GM19395 (cell line): ENCODE measurements at regions not wholly inside any gene's neighbourhood (a gene's known extent, or its start where the extent isn't known, plus 50 kb on each side); places are given as distances from the start of the nearest gene placed in this dataset.
A peak's percentile ranks its signal among the peaks of the same experiment; 100 is the strongest.
"Not testable (repeated sequence)": the region's sequence is repeated elsewhere in the genome, so short reads cannot be mapped to it uniquely, and the experiment has no call there.

Experiments
- ATAC-seq: cut with Tn5 transposase; IDR thresholded peaks from one replicate; pipeline ENCODE4 v1.9.1; 2021; ENCODE audit warnings: mild to moderate bottlenecking, moderate library complexity; ENCODE audit not compliant: unreplicated experiment

DNA sequence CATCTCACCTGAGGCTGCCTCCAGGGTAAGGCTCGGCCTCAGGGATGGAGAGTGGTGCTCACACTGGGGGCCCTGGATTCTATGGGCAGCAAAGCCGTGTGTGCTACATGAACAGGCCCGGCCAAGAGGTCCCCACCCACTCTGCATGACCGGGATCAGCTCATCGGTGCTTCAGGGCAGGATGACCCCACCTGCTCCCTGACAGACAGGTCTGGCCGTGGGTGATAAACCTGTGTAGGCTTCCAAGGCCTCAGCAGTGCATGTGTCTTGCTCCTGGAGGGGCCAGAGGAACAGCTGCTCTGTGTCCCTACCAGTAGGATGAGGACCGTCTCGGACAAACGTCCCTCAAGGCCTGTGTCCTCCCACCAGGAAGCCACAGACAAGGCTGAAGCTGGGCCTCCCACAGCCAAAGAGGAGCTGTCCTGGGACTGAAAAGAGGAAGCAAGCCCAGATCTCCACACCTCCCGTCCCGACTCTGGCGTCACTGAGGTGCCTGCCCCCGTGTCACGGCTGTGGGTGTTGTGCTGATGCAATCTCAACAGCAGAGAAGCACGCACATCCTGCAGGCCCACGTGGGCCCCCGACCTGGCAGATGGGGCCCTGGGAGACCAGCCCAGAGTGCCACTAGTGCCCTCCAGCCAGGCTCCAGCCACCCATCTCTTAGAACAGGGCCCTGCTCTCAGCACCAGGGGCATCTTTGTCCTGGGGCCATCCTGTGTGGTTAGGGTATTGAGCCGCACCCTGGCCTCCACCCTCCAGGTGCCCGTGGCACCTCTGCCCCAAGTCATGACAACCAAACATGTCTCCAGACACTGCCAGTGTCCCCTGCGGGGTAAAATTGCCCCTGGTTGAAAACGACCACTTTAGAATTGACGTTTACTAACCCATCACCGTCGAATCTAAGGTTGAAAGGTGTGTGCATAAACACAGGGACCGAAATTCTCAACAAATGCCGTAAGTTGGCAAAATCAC lies 5455.9 kb upstream of the TPTE start:
- ATAC-seq, result peak; percentile 86

DNA sequence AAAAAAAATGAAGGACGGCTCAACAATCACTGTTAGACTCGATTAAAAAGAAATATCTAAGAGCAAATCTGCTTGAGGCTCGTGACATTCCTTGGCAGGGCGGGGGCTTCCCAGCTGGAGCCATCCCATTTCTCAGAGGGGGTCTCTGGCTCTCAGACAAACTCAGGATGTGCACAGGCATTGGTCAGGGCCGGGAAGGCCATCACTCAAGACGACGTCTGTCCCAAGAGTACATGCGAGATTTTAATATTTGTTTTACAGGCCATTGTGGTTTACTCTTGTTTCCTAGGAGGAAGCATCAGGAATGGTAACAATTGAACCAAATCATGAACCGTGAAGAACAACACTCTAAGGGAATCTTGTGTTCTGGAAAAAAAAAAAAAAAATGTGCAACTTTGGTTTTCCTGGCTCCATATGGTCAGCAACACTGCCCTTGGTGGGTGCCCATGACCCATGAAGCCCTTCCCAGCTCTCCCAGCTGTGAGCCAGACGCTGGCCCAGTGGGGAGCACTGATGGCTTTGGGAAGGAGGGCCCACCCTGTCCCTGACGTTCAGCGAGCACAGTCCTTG lies 5454.6 kb upstream of the TPTE start:
- not testable (repeated sequence) for ATAC-seq

DNA sequence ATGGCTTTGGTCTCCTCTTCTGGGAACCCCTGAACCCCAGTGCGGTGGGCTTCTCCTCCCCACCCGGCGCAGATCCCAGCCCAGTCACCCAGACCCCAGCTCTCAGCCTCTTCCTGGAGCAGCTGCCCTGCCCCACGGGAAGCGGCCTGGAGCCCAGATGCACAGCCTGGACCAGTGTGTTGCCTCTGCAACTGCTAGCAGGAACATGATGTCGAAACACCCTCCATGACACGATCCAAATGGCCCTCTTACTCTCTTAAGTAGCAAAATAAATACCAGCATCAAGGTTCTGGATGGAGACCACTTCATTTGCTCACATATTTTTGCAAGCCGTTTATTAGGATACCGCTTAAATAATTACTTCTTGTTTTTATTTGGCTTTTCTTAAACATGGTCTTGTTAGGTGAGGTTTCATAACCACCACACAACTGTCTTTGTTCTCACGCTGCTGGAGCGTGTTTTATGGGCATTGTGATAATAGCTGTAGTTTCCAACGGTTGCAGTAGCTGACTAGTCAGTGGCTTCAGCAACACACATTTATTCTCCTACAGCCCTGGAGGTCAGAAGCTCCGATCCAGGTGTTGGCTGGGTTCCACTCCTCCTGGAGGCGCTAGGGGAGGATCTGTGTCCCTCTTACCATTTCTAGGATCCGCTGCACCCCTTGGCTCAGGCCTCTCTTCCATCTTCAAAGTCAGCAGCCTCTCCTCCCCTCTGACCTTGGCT lies 5453.9 kb upstream of the TPTE start:
- ATAC-seq, result not testable (repeated sequence)

DNA sequence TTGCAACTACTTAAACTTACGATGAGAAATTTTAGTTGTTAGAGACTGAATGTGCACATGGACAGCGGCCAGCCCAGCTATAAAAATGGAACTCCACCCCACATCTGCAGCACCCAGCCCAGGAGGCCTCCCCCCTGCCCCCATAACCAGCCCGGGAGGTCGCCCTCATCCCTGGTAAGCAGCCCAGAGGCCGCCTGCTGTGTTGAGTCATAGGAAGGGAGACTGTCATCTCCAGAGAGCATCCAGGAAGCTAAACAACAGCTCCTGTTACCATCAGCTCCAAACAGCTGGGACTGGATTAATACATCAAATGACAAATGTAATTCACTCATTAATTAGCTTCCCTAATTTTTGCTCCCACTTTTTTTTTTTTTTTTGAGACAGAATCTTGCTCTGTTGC lies 5452.7 kb upstream of the TPTE start:
- not testable (repeated sequence) for ATAC-seq

DNA sequence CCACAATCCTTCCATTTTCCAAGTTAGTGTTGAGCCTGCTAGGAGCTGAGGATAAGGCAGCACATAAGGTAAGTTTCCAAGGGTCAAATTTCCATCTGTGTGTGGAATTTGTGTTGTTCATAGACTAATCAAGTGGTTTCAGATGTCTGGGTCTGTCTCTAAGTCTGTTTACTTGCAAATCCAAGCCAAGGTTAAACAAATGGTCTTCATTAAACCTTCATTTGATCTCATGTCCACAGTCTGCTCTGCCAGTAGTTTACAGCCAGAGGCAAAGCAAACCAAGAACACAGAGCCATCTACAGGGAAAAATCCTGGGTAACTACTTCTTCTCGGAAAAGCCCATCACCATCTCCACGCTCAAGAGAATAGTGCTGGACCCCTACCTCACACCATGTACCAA lies 5450.2 kb upstream of the TPTE start:
- not testable (repeated sequence) for ATAC-seq

DNA sequence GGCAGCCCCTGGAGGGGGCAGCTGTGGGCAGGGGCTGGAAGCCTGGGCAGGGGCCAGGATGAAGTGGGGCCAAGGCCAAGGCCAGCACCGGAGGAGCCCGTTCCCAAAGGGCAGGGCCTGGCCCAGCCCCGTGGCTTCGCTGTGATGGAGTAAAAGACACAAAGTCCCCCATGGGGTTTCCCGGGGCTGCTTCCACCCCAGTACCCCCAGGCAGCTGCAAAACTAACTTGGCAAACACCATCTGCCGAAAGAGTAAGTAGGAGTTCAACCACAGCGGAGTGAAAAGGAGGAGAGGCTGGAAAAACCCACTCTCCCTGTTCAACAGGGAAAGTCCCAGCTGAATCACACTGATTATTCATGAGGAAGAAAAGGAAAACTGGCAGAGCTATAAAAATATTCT lies 5444.5 kb upstream of the TPTE start:
- not testable (repeated sequence) for ATAC-seq

DNA sequence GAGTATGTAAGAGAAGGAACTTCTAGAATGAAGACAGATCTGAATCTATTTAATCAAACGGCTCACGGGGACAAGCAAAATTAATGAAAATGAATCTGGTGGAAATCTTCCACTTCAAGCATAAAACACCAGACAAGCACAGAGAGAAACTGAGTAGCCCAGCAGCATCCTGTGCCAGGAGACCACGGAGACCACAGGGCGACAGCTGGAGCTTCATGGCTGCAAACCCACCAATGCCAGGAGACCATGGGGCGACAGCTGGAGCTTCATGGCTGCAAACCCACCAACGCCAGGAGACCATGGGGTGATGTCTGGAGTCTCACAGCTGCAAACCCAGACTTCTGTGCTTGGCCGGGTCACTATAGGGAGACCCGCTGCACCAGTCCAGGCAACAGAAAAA lies 5442.0 kb upstream of the TPTE start:
- ATAC-seq, result not testable (repeated sequence)

DNA sequence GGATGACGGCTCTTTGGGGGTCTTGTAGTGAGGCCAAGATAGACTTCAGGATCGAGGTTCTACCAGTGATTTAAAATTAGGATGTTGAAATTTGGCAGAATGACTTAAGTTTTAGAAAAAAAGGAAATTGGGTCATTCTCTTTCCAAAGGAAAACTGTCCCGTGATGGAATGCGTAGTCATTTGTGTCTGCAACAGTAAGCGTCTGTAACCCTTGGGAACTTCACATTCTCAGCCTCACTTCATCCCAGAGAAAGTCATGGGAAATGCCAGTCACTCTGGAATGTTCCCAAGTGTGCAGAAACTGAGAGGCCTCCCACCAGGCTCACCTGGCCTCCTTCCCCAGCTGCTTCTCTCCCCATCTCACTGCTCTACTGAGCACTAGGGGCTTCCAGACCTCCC lies 5441.4 kb upstream of the TPTE start:
- ATAC-seq, result not testable (repeated sequence)

DNA sequence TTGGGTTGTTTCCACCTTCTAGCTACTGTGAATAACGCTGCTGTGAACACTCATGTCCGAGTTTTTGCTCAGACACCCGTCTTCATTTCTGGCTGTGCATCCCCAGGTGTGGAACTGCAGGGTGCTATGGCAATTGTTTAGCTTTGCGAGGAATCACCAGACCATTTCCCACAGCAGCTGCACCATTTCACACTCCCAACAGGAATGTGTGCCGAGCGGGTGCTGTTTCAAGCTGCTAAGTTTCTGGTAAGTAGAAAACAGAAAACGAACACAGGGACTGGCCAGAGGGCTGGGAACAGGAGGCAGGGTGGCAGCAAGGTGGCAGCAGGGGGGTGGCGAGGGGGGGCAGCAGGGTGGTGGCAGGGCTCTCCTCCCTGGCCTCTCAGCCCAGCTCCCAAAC lies 5437.1 kb upstream of the TPTE start:
- ATAC-seq, result not testable (repeated sequence)

DNA sequence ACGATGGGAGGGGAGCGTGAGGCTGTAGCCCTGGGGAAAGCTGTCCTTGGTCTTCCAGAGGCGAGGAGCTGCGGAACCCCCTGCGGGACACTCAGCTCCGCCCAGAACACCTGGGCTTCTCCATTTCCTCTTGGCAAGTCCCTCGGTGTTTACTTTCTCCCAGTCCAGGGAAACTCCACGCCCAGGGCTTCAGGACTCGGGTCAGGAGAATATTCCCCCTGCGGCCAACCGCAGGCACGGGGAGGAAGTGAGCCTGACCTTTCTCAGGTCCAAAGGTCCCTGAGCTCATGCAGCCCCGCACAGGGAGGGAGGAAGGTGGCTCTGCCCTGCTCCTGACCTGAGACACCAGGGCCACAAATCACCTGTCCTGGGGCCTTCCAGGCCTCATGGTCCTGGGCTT lies 5435.9 kb upstream of the TPTE start:
- ATAC-seq, result not testable (repeated sequence)

DNA sequence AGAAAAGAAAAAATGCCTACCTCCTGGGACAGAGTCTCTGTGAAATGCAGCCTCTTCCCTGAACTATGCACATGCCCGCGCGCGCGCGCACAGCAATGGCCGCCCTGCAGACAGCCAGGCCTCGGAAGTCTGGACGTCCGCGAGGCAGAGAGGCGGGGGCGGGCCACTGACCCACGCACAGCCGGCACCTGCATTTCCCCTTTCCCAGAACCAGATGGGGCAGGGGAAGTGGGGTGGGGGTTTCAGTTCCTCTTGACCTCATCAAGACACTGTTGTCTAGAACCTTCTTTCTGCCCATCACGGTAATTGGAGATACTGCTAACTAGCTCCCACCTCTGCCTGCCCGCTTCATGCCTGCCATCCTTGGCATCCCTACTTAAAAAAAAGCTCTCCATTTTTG lies 5435.0 kb upstream of the TPTE start:
- not testable (repeated sequence) for ATAC-seq

DNA sequence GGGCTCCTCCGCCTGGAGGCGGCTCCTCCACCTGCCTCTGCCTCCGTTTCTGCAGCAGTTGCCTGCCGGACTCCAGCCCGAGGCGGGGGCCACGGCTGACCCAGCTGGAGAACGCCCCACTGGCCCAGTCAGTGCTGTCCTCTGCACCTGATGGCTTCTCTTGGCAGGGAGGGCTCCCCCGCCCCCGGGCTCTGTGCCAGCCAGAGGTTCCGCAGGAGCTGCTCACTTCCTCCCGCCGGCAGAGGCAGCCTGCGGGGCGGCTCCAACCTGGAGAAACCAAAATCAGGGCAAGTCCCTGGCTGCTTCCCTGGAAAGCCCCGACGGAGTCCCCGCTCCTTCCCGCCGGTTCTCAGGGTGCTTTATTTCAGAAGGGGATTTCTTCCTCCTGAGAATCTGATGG lies 5432.6 kb upstream of the TPTE start:
- ATAC-seq, result not testable (repeated sequence)

DNA sequence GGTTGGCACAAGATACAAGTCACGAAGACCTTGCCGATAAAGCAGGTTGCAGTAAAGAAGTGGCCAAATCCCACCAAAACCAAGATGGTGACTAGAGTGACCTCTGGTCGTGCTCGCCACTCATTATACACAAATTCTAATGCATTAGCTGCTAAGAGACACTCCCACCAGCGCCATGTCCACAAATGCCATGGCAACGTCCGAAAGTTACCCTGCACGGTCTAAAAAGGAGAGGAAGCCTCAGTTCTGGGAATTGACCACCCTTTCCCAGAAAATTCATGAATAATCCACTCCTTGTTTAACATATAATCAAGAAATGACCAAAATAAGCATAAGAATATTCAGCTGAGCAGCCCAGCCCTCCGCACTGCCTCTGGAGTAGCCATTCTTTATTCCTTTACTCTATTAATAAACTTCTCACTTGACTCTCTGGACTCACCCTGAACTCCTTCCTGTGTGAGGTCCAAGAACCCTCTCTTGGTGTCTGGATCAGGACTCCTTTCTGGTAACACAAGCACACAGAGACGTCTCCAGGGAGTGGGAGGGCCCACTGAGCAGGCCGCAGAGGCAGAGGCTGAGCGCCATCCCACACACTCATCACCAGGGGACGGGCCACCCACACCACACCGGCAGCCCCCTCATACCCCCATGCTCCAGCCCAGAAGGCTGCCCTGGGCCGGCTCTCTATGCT lies 5431.8 kb upstream of the TPTE start:
- ATAC-seq, result not testable (repeated sequence)

DNA sequence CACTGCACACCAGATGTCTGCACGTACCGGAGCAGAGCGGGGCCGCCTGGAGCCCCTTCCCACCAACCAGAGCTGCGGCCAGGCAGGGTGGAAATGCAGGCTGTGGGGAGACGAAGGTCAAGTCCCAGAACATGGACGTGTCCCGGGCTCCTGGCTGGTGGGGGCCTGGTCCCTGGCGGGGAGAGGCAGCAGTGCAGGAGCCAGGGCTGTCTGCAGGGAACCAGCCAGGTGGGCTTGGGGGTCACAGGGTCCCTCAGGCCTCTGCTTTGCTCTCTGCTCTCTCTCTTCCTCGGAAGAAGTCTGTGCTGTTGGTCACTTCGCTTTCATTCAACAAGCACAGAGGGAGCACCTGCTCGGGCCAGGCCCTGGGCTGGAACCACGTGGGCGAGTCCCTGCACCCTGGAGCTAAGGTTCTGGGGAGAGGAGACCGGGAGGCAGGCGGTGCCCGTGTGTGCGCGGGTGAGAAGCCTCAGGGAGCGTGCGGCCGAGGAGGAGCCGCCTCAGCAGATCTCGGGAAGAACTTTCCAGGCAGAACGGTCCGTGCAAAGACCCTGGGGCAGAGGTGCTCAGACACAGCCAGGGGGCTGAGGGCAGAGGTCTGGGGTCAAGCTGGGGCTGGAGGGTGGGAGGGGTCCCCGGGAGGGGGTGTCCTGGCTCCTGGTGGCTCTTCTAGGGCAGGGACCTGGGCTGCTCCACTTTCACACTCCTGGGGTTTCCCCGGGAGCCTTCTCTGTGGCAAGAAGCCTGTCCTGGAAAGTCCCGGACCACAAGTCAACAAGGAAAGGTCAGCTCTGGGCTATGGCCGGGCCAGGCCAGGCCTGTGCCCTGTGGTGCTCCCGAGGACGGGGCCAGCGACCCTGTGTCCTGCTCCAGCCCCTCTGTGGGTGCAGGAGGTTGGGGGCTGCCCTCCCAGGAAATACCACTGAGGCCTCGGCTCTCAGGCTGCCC lies 5431.0 kb upstream of the TPTE start:
- ATAC-seq, result not testable (repeated sequence)

DNA sequence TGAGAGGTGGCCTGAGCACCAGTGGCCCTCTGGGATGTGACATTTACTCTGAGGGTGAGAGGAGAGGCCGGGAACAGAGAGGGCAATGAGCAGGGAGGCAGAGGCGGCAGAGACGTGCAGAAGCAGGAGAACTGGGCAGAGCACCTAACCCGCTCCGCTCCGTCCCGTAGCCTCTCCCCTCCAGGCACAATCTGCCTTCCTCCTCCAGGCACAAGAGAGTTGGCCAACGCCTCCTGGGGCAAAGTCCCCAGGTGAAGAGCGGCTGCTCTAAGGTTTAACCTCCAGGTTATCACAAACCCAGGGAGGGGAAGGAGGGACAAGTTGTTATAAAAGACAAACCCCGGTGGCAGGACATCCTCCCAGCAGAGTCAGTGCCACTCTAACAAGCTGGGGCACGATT lies 5430.1 kb upstream of the TPTE start:
- ATAC-seq, result not testable (repeated sequence)

DNA sequence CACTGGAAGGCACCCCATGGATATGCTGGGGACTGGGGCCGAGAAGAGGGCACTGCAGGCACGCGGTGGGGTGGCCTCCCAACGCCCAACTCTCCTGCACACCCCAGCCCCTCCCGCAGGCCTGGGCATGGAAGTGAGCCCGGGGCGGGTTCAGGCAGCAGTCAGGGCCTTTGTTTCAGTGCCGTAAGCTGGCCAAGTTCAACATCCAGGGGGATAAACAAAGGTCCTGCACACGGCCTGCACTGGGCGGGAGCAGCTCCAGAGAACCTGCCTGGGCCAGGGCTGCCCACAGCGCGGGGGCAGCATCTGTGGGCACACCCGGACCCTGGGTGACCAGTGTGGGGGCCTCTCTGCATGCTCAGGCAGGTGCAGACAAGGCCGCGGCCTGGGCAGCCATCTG lies 5425.8 kb upstream of the TPTE start:
- ATAC-seq, result not testable (repeated sequence)

DNA sequence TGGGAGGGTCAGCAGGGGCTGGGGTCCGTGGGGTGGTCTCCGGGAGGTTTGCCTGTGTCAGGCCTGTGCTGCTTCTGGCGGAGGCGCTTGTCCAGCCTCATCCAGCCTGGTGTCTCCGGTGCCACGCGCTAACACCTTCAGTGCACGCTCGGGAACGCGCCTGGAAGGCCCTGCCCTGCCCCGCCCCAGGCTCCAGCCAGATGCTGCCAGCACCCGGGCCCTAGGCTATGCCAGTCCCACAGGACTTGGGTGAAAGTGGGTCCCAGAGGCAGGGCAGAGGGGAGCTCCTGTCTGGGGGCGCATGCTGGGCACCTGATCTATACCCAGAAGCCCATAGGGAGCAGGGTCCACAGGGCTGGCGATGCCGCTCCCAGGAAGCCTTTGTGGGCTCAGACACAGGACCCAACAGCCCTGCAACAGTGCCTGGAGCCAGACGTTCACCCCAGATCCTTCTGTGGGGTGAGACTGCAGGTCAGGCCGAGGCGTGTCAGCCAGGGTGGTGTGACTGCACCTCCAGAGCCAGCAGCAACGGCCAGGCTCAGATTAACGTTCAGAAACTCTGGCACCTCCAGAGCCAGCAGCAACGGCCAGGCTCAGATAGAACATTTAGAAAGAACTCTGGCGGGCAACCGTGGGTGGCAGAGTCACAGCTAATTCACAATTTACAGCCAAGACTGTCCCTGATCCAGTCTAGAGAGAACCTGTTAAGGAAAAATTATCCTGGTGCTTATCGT lies 5423.2 kb upstream of the TPTE start:
- not testable (repeated sequence) for ATAC-seq

DNA sequence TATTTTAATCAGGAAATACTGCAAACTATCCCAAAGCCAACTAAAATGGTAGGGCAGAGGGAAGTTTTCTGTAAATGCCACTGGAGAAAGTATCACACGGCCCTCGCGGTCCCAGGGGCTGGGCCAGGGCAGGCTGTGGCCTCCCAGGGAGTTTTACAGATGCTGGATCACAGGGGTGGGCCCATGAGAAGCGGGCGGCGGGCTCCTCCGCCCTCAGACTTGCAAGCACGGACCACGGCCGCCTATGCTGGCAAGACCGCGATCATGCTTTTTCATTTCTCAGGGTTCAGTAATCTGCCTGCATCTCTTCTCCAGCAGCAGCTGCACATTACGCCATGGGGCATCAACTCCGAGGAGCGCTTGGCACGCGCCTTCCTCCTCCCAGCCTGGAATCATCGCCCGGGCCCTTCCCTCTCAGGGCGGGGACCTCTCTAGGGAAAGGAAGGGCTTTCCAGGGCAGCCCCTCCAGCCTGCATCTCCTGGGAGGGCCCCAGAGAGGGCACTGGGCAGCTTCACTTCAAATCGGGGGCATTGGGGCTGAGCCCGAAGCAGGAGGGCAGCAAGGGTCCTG lies 5420.7 kb upstream of the TPTE start:
- not testable (repeated sequence) for ATAC-seq

DNA sequence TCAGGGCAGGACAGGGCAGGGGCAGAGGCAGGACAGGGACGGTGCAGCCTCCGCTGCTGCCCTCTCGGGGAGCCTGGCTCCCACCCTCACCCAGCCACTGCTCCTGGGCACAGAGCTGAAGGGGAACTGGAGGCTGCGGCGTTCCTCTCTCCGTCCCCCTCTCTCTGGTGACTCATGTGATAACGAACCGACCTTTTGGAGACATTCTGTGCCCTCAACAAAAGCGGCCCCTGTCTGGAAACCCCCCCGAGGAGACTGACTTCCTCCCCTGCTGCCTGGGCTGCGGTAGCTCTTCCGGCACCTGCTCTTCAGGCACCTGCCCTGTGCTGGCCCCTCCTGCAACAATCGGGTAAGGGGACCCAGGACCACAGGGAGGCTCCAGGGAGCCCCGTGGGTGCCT lies 5419.6 kb upstream of the TPTE start:
- peak; percentile 58 for ATAC-seq
